ENCODE measurements at regions not wholly inside any gene's neighbourhood (a gene's known extent, or its start where the extent isn't known, plus 50 kb on each side); places are given as distances from the start of the nearest gene placed in this dataset.

DNA sequence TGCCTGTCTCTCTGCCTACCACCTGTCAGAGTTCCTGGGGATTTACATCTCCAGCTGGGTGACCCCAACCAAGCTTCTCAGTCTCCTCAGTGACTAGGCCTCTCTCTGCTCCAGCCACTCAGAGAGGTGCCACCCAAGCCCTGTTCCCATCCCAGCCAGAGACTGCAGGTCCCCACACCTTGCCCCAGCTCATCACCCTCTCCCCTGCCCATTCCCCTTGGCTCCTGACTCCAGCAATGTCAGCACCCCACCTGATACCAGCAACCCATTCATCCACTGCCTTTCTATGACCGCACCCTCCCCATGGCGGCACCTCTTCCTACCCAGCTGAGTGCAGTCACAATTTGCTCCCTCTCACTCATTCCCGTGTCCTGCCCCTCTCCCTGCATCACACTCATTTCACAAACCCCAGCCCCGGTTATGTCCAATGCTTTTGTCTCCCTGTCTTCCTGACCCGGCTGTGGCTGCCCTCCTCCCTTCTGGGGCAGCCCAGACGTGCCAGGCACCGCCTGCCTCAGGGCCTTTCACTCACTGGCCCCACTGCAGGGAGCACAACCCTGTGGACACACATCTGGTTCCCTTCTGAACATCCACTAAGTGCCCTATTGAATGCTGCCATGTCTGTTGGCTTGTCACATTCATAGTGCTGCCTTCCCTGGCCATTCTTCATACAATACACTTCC lies 494.8 kb upstream of the HS6ST1 start:
- no peak for DNase-seq (ENCODE audit: low read depth in 2 of 2)

DNA sequence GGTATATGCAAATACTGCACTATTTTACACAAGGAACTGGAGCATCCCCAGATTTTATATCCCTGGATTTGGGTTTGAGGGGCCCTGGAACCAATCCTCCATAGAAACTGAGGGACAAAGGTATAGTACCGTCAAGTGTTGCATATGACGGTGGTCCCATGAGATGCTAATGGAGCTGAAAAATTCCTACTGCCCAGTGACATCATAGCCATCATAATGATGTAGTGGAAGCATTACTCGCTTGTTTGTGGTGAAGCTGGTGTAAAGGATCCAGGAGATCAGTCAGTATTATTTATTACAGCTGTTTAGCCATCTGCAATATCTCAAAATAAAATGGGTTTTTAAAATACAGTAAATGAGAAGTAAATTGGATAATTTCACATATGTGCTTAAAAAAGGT lies 496.6 kb upstream of the HS6ST1 start:
- DNase-seq (ENCODE audit: low read depth in 2 of 2): no peak

DNA sequence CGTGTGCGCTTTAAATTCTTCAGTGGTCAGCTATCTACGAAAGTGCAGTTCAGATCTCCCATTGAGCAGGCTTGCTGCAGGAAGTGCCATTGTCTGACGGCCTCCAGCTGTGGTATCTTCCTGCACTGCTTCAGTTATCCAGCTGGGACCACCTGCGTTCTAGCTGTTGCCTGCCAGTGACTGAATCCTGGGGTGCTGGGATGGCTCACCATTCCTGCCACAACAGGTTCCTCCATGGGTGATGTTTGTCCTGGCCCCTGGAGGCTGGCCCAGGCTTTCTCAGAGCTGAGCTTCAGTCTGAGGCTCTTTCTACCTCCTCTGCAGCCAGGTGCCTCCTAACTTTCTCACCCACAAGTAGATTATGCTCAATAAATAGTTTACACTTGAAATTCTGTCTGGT lies 498.5 kb upstream of the HS6ST1 start:
- DNase-seq (ENCODE audit: low read depth in 2 of 2): no peak

DNA sequence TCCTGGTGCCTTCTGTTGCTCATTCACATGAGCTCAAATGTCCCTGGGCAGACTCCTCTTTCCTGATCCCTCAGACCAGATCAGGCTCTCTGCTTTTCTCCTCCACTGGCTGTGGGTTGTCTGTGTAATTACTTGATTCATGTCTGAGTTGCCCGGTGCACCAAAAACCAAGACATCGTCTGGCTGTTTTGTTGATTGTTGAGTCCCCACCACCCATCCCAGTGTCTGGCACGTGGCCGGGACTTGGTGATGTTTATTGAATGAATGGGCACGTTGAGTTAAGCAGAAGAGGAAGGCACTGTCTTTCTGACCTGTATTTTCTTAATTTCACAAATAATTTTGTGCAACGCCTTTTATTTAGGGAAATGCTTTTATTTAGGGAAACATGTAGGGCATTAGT lies 499.1 kb upstream of the HS6ST1 start:
- DNase-seq (ENCODE audit: low read depth in 2 of 2): no peak

DNA sequence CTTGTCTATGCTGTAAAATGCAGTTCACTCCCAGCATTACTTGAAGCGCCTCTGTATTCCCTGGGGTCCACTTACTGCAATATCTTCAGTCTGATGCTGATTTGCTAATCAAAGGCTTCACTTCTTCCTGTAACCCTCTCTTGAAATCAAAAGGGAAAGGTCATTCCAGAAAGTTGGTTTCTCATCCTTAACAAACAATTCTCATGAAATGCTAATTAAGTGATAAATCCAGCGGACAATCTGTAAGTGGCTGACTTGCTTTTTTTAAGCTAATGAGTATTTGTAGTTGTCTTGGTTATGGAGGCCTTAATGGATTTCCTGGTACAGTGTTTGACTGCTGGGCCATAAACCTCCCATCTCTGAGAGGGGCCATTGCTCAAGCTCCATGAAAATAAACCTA lies 499.6 kb upstream of the HS6ST1 start:
- DNase-seq (ENCODE audit: low read depth in 2 of 2): no peak

DNA sequence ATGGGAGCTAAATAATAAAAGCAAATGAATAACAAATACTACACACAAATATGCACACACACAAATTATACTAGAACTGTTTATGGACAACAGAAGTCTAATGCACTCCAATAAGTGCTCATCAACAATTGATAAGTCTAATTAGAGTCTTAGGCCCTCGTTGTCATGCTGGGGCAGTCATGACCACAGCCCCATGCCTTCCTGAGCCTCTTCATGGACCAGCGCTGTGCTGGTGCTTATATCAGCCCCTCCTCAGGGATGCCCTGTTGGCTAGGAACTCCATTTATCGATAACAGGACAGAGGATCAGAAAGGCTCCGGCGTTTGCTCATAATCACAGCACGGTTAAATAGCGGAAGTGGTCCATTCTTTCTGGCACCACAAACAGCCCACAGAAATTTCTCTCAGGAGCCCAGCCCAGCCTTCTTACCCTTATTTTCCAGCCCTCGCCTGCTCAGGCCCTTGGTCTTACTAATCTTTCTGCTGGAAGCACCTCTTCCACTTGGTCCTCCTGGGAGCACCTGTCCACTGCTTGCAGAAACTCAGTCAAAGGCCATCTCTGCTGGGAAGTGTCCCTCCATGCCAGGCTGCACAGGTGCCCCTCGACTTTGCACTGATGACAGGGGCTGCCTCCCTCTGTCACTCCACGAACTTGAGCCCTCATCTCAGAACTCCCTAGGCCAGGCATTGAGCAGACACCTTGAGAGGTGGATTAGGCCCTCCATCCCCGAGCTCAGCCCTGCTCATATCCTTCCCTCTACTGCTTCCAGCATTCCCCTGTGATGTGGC lies 500.2 kb upstream of the HS6ST1 start:
- DNase-seq (ENCODE audit: low read depth in 2 of 2): no peak

DNA sequence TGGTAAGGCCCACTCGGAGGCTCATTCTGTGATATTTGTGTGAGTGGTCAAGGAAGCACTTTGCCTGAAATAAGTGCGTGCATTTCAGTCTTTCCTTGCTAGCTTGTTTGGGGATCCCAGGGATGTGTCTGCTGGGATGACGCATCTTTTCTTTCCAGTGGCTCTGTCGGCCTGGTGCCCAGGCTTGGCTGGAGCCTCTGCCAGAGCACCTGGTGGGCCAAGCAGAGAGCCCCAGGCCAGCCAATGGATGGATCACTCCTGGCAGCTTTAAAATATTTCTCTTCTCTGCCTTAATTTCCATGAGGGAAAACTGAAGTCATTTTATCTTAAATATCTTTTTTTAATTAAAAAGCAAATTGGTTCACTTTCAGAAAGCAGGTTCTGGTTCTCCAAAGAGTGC lies 501.8 kb upstream of the HS6ST1 start:
- no peak for DNase-seq (ENCODE audit: low read depth in 2 of 2)

DNA sequence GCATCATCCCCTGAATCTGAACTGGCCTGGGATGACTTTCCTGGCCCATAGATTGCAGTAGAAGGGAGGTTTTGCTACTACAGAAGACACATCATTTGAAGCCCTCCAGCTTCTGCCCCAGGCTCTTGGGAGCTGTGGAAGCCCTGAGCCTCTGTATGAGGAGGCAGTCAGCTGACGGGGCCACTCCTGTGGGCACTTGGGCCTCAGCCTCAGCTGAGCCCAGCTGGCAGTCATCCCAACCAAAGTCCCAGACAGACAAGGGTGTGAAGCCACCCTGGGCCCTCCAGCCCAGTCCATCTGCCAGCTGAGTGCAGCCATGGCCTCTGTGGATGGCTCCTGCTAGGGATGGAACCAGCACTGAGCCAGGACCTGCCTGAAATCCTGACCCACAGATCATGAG lies 502.3 kb upstream of the HS6ST1 start:
- no peak for DNase-seq (ENCODE audit: low read depth in 2 of 2)

DNA sequence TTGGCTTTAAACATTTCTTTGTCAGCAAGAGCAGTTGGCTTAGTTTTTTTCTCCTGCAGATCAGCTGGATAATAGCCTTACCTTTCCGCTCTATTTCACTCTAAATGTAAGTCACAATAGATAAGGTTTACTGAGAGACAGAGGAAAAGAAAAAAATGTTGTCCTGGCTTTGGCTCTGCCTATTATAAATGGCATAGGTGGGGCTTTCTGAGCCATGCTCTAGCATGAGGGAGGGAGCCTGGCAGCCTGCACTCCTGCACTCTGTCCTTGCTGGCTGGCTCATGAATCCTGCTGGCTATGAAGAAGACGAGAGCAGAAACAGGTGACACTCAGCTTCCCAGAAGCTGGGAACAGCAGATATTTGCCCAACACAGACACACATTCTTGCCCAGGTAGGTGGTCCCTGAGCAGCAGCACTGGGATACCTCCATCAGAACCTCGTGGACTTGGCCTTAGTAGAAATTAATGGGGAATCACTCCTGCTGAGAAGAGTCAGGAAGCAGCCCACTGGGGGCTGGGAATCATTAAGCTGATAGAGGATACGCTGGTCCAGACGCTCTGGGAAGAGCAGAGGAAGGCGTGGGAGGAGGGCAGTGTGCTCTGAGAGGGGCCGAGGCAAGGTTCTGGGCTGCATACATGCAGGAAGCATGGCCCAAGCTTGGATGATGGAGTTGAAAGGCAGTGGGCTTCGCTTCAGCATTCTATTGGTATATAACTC lies 514.4 kb upstream of the HS6ST1 start:
- no peak for DNase-seq (ENCODE audit: low read depth in 2 of 2)

DNA sequence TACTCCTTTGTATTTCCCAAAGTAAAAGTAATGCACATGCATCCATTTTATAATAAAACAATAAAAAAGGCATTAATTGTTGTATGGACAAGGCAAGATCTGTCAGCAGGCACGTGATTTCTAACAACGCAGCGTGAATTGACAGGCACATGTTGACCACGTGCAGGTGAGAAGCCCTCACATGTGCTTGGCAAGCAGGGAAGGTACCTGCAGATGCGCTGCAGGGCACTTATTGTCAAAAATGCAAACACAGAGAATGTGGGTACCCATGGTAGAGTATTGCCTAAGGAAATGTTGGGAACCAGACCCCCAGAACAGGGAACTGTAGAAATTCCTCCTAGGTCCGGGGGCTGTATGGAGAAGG lies 515.0 kb upstream of the HS6ST1 start:
- no peak for DNase-seq (ENCODE audit: low read depth in 2 of 2)

DNA sequence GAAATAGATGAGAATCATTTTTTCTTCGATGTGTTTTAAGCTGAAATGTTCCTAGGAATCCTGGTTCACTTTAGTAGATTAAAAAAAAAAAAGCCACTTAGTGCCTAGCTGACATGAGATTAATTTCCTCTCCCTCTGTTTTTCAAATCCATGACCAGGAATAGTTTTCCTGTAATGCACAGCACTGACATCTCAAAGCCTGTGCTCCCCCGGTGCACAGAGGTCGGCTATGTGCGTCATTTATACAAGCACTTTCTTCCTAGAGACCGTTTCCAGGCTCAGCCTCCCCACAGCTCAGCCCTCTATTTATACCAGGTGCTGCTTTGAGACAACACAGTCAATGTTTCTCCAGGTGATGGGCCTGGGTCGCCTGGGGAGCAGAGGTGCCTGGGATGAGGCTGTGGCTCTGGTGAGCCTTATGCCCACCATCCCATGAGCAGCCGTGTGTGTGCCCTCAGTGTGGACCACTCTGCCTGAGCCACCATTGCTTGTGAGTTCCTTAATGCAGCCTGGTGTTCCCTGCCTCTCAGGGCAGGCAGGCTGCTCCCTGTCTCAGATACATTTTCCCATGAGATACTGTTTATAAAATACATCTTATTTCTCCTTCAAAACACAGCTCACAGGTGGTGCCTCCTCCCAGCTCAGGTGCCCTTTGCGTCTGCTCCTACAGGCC lies 515.7 kb upstream of the HS6ST1 start:
- no peak for DNase-seq (ENCODE audit: low read depth in 2 of 2)

DNA sequence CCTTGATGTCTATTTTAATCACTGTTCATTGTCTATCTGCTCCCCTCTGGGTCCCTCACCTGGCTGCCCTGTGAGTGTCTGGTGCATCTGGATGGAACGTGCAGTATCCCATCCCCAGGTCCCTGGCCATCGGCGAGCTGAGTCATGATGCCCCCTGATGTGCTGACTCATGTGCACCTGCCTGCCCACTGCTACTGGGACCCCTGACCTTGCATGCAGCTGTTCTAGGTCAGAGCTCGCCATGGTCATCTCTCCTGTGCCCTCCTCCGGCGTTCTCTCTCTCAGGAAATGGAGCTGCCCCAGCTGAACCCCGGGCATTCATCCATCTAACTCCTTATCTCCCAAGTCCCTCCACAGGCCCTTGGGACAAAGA lies 516.2 kb upstream of the HS6ST1 start:
- DNase-seq (ENCODE audit: low read depth in 2 of 2): no peak

DNA sequence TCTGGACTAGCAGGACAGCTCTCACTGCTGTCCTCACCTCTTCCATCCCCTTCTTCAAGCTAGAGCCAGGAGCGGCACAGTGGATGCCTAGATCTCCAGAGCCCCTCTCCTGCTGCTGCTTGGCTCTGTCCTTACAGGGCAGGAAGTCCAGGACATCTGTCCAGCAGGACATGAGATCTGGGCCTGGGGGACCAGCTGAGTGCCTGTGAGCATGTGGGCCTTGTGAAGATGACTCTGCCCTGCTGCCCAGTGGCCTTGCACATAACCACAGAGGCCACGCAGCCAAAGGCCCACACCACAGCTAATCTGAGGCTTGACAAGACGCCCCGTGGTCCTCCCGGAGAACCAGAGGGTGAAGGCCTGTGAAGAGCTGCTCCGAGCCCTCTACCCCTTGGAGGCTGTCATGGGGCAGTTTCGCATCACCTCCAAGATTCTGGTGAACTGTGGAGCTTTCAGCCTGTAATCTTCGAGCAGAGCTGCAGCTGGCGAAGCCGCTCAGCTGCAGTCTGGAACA lies 516.7 kb upstream of the HS6ST1 start:
- no peak for DNase-seq (ENCODE audit: low read depth in 2 of 2)

DNA sequence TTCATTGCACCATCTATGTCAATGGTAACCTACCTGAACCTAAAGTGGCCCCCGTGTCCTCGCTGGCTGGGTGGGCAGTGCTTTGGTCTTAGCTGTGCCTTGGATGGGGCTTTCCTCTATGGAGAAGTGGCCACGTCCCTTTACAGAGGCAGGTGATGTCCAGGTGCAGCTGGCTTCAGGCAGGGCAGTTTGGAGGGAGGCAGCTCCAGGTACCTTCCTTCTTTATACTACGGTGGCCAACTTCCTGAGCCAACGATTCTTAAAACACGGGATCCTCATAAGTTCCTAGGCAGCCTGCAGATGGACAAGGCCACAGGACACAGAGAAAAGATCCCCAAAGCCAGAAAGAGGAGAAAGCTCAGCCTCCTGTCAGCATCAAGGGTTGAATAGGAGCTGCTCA lies 517.3 kb upstream of the HS6ST1 start:
- no peak for DNase-seq (ENCODE audit: low read depth in 2 of 2)

DNA sequence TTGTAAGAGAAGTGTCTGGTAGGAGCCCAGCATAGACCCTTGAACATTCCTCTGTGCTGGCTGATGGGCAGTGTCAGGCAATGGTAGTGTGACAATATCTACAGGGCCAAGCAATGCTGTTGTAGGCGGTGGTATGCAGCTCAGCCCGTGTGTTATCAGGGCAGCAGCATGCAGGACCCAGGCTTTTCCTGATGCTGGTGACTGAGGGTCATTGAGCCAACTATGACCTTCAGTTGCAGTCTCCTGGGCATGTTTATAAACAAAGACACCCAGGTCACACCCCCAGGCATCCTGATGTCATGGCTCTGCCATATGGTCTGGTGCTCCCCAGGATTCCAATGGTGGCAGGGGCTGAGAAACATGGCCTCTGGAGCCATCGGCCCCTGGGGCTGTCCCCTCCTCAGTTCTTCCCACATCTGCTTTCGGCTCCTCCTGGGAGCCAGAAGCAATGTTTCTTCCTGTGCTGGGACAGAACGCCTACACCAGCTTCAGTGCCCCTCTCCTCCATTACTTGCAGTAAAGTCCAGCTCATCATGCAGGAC lies 518.0 kb upstream of the HS6ST1 start:
- DNase-seq (ENCODE audit: low read depth in 2 of 2): no peak

DNA sequence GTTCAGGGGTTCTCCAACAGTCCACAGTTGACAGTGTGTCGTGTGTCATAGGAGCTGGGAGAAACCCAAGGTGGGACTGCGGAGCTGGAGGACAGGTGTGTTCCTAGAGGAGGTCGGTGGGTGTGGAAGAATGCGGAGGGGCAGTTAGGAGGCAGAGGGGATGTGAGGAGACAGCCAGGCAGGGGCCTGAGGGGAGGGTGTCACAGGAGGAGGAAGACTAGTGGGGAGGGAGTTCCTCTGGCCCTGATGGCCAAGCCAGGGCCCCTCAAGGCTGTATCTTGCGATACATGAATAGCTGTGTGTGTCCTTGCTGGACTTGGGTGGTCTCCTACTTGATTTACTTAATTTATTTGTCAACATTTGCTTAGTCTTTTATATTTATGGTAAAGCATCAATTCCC lies 519.6 kb upstream of the HS6ST1 start:
- no peak for DNase-seq (ENCODE audit: low read depth in 2 of 2)

DNA sequence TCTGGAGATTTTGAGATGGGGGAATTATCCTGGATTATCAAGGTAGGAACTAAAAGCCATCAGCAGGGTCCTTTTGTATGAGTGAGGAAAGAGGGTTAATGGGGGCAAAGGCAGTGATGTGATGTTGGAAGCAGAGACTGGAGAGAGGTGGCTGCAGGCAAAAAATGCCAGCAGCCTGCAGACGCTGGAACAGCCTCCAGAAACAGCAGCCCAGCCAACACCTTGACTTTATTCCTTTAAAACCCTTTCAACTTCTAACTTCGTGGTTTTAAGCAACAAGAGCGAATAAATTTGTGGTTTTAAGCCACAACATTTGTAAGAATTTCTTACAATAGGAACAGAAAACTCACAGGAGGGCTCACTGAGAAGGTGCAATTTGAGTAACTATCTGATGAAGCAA lies 523.1 kb upstream of the HS6ST1 start:
- no peak for DNase-seq (ENCODE audit: low read depth in 2 of 2)

DNA sequence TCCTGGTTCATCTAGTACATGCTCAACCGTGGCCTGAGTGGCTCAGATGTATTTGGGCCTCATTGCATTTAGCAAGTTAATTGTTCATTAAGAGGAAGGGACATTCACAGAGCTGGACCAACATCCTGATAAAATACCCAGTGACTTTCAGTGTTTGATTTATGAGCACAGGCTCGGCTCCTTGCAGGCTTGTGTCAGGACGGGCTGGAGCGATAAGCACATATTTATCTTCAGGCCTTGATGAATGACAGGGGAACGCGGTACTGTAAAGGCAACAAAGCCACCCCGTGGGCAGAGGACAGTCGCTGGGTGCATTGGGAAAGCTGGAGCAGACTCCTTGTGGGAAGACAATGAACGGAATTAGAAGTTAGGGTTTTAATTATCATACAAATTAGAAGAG lies 548.6 kb upstream of the HS6ST1 start:
- no peak for DNase-seq (ENCODE audit: low read depth in 2 of 2)

DNA sequence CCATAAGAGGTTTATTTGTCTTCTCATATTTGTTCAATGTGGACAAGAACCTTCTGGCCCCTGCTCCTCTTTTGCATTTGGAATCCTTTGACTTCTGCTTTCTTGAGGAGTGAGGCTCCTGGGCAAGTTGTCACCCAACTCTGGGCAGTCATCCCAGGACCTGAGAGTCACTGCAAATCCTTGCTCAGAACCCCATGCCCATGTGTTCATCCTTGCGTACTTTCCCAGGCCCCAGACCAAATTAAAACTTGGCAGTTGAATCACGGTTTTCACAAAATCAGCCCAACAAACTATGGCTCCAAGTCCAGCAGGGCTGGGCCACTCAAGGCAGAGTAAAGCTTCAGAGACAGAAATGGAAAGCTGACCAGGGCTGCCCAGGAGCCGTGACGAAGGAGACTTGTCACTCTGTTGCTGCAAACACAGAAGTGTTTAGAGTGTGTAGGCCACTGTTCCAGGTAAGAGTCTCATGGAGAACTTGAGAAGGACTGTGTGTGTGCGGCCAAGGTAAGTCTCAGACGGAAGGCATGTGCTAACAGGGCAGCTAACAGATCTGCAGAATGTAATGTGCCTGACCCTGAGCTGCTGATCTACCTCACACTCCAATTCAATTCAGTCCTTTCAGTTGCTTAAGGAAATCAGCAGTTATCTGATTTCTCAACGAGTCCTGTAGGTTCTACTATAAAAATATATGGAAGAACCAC lies 549.4 kb upstream of the HS6ST1 start:
- DNase-seq (ENCODE audit: low read depth in 2 of 2): no peak

DNA sequence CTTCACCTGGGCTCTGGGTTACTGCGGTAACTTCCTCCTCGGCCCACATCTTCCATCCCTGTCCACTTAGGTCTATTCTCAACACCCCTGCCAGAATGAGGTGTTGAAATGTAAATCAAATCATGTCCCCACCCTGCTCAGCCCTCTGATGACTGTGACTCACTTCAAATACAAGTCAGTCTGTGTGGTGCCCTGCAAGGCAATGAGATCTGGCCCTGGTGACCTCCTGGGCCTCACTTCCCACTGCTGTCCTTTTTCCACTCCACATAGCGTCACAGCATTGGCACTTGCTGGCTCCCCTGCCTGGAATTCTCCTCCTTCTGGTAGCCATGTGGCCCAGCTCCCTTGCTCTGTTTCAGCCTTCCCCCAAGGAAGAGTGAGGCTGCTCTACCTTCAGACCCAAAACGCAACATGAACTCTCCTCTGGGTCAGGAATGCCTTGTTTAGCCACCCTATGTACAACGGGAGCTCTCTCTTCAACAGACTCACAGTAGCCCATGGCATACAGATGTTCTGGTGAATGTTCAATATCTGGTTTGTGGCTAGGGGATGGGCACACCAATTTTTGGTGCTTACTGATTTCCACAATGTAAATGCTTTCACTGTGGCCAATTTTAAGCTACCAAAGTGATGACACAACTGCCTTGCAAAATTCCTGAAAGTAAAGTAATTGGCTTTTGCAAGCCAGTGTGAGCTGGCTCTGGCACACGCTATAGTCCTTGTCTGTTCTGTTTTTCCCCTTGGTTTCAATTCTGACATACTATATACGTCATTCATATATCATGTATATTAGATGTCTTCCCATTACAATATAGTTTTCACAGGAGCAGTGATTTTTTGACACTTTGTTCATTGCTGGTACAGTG lies 550.3 kb upstream of the HS6ST1 start:
- no peak for DNase-seq (ENCODE audit: low read depth in 2 of 2)
